HG03520 (cell line): ENCODE measurements at regions not wholly inside any gene's neighbourhood (a gene's known extent, or its start where the extent isn't known, plus 50 kb on each side); places are given as distances from the start of the nearest gene placed in this dataset.
"Not testable (repeated sequence)": the region's sequence is repeated elsewhere in the genome, so short reads cannot be mapped to it uniquely, and the experiment has no call there.

Source experiments
- ATAC-seq: cut with Tn5 transposase; IDR thresholded peaks from one replicate; pipeline ENCODE4 v1.9.1; 2021; ENCODE audit warnings: mild to moderate bottlenecking, moderate library complexity; ENCODE audit not compliant: unreplicated experiment

- ATAC-seq: no peak
These were observed 139.7 kb downstream of the B3GNT2 start for GRCh38 chr2:62335612-62336011.

GRCh38 chr2:62334440-62335058 is 138.6 kb downstream of the B3GNT2 start:
- ATAC-seq: no peak

DNA sequence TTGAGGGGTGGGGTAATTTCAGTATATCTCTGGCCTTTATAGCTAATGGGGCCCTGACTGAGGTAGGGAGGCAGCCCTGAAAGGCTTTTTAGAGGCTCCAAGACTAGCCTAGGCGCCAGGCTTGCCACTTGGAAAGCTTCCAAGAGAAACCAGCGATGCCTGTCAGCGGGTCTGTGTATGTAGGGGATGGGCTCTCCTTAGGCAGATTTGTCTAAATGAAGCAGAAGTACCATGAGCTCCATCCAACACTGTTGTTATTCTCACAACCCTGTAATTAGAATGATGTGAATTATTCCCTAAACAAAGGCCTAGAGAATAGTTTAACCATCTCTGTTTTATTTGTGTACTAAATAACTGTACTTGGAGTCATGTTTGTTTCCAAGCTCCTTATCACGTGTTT is 138.1 kb downstream of the B3GNT2 start:
- ATAC-seq: no peak

GRCh38 chr2:62330959-62331358 is 135.0 kb downstream of the B3GNT2 start:
- no peak for ATAC-seq

DNA sequence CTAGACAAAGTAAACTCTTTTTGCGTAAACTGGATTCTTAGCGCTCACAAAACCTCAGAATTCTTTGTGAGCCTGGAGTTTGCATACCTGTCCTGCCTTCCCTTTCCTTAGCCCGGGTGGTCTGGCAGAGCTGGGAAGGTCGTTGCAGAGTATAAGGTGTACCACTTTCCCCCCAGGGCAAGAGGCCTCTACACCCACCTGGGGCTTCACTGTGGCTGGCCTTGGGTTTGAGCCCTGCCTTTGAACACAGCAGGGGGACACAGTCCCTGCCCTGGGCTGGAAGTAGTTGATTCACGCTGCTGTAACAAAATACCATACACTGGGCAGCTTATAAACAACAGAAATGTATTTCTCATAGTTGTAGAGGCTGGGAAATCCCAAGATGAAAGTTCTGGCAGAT is 133.9 kb downstream of the B3GNT2 start:
- ATAC-seq: no peak

DNA sequence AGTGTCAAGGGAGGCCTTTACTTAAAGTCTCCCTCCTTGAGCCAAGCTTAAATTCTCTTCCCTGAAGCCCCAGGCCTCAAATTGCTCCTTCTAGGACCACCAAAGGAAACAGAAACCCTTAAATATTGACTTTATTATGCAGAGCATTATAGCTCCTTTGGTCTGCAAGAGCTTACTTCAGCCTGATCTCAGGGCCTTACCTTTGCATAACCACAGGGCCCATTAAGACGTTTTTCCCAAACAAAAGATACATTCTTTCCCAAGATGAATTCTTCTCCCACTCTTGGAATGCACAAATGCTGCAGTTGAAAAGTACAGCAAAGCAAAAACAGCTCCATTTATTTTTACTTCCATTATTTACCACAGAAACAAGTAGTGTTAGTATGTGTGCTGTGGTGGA is 130.8 kb downstream of the B3GNT2 start:
- ATAC-seq: no peak

GRCh38 chr2:62325398-62325797 is 129.5 kb downstream of the B3GNT2 start:
- no peak for ATAC-seq

- ATAC-seq: no peak
These were observed 125.7 kb downstream of the B3GNT2 start for GRCh38 chr2:62321380-62322289.

GRCh38 chr2:62320657-62321357 is 124.9 kb downstream of the B3GNT2 start:
- ATAC-seq: no peak

GRCh38 chr2:62320137-62320536 is 124.2 kb downstream of the B3GNT2 start:
- ATAC-seq: not testable (repeated sequence)

DNA sequence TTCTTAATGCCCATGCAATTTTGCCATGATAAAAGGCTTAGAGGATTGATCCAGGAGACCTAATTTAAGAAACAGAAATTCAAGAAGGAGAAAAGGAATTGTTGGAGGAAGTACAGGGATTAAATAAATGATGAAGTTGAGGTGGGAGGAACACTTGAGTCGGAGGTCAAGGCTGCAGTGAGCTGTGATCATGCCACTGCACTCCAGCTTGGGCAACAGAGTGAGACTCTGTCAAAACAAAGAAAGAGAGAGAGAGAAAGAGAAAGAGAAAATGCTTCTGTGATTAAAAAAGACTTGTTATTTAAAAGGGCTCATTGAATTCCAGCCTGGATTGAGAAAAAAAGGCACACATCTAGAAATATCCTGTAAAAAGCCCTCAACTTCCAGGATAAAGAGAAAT is 123.2 kb downstream of the B3GNT2 start:
- ATAC-seq: no peak

- ATAC-seq: no peak
These were observed 119.6 kb downstream of the B3GNT2 start for GRCh38 chr2:62315476-62315875.

- ATAC-seq: no peak
These were observed 118.4 kb downstream of the B3GNT2 start for GRCh38 chr2:62314291-62314690.

DNA sequence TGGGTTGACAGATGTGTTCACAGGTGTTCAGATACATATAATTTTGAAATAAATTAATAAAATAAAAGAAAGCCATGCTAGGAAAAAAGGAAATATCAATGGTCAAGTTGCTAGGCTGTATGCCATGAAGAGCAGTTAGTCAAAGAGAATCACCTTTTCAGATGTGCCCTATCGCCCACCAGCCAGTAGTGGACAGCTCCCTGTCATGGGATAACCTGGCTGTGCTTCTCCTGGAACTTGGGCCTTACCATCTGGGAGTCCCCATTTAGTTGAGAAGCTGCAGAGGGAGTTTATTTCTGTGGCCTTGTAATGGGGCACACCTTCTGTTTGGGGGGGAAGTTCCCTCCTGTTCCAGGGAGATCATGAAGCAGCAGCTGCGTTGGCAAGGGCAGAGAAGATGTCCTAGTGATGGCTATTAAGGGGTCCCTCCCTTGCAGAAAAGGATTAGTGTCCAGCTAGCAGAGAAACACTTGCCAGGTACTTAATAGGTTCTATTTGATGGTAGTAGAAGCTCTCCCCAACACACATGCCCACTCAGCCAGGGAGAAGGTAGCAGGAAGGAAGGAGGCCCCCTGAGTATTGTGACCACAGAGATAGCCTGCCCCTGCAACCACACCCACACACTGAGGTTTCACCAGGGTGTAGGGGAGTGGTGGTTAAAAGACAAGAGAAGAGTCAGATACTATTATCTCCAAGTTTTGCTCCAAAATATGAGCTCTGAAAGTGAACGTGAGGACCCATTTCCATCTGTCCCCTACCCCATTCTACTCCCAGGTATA is 117.7 kb downstream of the B3GNT2 start:
- ATAC-seq: peak; percentile 72

GRCh38 chr2:62309465-62310091 is 113.7 kb downstream of the B3GNT2 start:
- ATAC-seq: peak; percentile 45

DNA sequence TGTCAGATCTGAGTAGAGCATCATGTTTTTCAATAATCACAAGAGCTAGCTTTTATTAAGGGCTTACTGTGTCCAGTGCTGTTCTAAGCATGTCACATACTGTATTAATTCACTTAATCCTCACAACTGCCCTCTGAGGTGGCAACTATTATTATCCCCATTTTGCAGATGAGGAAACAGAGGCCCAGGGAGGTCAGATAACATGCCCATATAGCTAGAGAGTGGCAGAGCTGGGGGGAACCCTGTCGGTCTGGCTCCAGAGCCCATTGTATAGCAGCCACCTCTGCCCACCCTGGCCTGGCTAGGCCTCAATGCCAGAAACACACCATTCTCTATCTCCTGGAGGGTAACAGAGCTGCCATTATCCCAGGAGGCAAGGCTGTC is 113.2 kb downstream of the B3GNT2 start:
- ATAC-seq: no peak

DNA sequence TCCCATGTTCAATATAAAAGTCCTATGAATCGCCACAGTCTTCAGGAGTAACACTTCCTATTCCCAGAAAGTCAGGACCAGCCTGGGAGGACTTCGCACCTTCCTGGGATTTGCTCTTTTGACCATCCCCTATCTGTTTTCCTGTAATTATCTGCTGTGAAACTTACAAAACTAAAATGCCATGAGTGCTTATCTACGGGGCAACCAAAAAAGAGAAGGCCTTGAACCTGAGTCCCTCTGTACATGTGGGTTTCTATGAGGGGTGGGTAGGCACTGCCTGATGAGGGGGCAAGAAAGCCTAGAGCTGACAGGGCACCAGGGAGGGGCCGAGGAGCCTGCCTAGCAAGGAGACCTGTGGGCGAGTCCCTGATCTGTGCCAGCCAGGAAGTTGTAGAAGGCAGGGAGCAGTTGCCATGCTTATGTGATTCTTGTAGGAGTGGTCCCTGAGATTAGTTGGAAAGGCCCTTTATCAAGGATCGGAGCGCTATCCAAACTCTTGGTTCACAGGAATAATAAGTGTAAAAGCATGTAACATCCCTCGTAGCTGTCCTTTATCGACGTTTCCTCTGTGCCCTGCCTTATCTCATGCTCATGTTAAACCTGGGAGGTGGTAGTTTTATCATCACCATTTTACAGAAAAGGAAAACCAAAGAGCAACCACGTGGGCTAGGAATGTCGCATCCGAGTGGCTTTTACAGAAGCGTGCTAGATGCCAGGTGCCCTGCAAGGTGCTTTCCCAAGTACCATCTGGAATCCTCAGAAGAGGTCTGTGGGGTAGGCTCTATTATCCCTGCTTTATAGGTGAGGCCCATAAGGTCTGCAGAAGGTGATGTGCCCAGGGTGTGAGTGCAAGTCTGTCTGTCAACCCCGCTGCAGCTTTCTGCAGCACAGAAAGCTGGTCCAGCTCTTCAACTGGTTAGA is 111.8 kb downstream of the B3GNT2 start:
- ATAC-seq: no peak

GRCh38 chr2:62306751-62307468 is 111.0 kb downstream of the B3GNT2 start:
- ATAC-seq: no peak
